ENCODE measurements at regions not wholly inside any gene's neighbourhood (a gene's known extent, or its start where the extent isn't known, plus 50 kb on each side); places are given as distances from the start of the nearest gene placed in this dataset.

- Histone ChIP-seq H3K9me2 (replicated peaks; ENCODE audit: insufficient read depth) (no peaks in the 10 kb centered on the region), H3K79me2 (no peaks in the 10 kb centered on the region), H3K9me3 (ENCODE audit: low read depth) (no peaks in the 10 kb centered on the region), H3K27ac (no peak overlapping the region), H3K27me3 (no peaks in the 10 kb centered on the region), H3K4me1 (ENCODE audit: insufficient read depth) (peaks cover 7% of the 10 kb centered on the region), H4K20me1 (ENCODE audit: insufficient read depth, poor library complexity, severe bottlenecking) (no peaks in the 10 kb centered on the region), H3K36me3 (replicated peaks; ENCODE audit: insufficient read depth, low read depth) (no peaks in the 10 kb centered on the region), H3K4me3 (no peak overlapping the region), H2AFZ (no peak overlapping the region), H3K4me2 (no peak overlapping the region)
- TF ChIP-seq EZH2phosphoT487 (IDR thresholded peaks at IDR 0.05; ENCODE audit: low read depth, severe bottlenecking, unreplicated experiment) = no peak
- TF ChIP-seq, protein P1, sequence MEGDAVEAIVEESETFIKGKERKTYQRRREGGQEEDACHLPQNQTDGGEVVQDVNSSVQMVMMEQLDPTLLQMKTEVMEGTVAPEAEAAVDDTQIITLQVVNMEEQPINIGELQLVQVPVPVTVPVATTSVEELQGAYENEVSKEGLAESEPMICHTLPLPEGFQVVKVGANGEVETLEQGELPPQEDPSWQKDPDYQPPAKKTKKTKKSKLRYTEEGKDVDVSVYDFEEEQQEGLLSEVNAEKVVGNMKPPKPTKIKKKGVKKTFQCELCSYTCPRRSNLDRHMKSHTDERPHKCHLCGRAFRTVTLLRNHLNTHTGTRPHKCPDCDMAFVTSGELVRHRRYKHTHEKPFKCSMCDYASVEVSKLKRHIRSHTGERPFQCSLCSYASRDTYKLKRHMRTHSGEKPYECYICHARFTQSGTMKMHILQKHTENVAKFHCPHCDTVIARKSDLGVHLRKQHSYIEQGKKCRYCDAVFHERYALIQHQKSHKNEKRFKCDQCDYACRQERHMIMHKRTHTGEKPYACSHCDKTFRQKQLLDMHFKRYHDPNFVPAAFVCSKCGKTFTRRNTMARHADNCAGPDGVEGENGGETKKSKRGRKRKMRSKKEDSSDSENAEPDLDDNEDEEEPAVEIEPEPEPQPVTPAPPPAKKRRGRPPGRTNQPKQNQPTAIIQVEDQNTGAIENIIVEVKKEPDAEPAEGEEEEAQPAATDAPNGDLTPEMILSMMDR (IDR thresholded peaks at IDR 0.05; ENCODE audit: poor library complexity) = no peak
- no peak for DNase-seq (ENCODE audit: low spot score)
Measured at GRCh38 chr2:198596985-198597384, 792.6 kb downstream of the PLCL1 start.

DNA sequence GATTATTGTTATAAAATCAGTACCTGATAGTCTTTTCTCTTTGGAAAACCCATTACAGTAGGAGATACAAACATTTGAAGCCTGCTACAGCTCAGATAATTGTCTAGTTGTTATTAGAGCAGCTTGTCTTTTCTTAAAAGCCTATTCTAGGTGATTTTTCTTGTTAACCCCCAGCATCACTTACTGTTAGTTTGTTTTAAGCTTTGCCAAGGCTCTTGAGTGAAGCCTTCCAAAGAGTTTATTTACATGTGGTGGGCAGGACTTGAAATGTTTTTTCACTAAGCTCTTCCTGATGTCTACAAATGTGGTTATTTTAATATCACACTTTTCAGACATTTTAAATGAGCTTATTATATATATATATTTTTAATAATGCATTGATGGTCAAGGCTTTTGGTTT is 791.3 kb downstream of the PLCL1 start:
- Histone ChIP-seq H3K9me3 (ENCODE audit: low read depth) (no peaks in the 10 kb centered on the region), H3K27me3 (no peaks in the 10 kb centered on the region), H3K27ac (no peak overlapping the region), H3K36me3 (replicated peaks; ENCODE audit: insufficient read depth, low read depth) (no peaks in the 10 kb centered on the region), H3K4me2 (no peak overlapping the region), H2AFZ (no peak overlapping the region), H3K9me2 (replicated peaks; ENCODE audit: insufficient read depth) (no peaks in the 10 kb centered on the region), H4K20me1 (ENCODE audit: insufficient read depth, poor library complexity, severe bottlenecking) (no peaks in the 10 kb centered on the region), H3K4me1 (ENCODE audit: insufficient read depth) (peaks cover 7% of the 10 kb centered on the region), H3K79me2 (no peaks in the 10 kb centered on the region), H3K4me3 (no peak overlapping the region)
- DNase-seq (ENCODE audit: low spot score) = no peak
- TF ChIP-seq EZH2 (IDR thresholded peaks at IDR 0.05; ENCODE audit: borderline replicate concordance) (no peak), EZH2phosphoT487 (IDR thresholded peaks at IDR 0.05; ENCODE audit: low read depth, severe bottlenecking, unreplicated experiment) (no peak)
- TF ChIP-seq, protein P1 (IDR thresholded peaks at IDR 0.05; ENCODE audit: poor library complexity) = no peak

DNA sequence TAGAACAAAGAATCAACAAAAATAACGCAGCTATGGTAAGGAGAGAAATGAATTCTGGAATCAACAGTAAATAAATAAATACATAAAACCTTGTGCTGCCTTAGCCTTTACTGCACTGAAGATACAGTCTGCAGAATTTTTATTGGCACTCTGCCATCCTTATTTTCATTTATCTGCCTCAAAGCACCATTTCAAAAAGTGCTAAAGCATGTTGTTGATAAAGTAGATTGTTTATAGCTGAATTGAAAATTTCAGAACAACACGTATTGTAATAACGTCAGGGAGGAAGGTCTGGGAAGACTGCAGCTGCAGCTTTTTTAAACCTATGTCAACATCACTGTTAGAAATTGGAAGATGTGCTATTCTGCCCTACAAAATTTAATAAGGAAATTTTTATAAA is 787.2 kb downstream of the PLCL1 start:
- no peak for DNase-seq (ENCODE audit: low spot score)
- Histone ChIP-seq H3K27ac (no peak overlapping the region), H3K9me3 (ENCODE audit: low read depth) (no peaks in the 10 kb centered on the region), H4K20me1 (ENCODE audit: insufficient read depth, poor library complexity, severe bottlenecking) (no peaks in the 10 kb centered on the region), H3K79me2 (no peaks in the 10 kb centered on the region), H3K9me2 (replicated peaks; ENCODE audit: insufficient read depth) (no peaks in the 10 kb centered on the region), H3K27me3 (no peaks in the 10 kb centered on the region), H3K4me2 (no peak overlapping the region), H3K36me3 (replicated peaks; ENCODE audit: insufficient read depth, low read depth) (no peaks in the 10 kb centered on the region), H3K4me1 (ENCODE audit: insufficient read depth) (peaks cover 5% of the 10 kb centered on the region), H3K4me3 (no peak overlapping the region), H2AFZ (no peak overlapping the region)
- 62% methylated on average over 3 of the region's 3 CpGs for WGBS (ENCODE audit: low lambda C conversion rate, missing lambda C conversion rate)
- TF ChIP-seq EZH2phosphoT487 (IDR thresholded peaks at IDR 0.05; ENCODE audit: low read depth, severe bottlenecking, unreplicated experiment) = no peak
- TF ChIP-seq, protein P1 (IDR thresholded peaks at IDR 0.05; ENCODE audit: poor library complexity) = no peak
- TF ChIP-seq EZH2 (IDR thresholded peaks at IDR 0.05; ENCODE audit: borderline replicate concordance) = no peak

- Histone ChIP-seq H3K9me3 (ENCODE audit: low read depth) (no peaks in the 10 kb centered on the region), H4K20me1 (ENCODE audit: insufficient read depth, poor library complexity, severe bottlenecking) (no peaks in the 10 kb centered on the region), H3K27ac (no peak overlapping the region), H2AFZ (no peak overlapping the region), H3K79me2 (no peaks in the 10 kb centered on the region), H3K4me3 (no peak overlapping the region), H3K27me3 (no peaks in the 10 kb centered on the region), H3K4me1 (ENCODE audit: insufficient read depth) (no peaks in the 10 kb centered on the region), H3K36me3 (replicated peaks; ENCODE audit: insufficient read depth, low read depth) (no peaks in the 10 kb centered on the region), H3K9me2 (replicated peaks; ENCODE audit: insufficient read depth) (no peaks in the 10 kb centered on the region), H3K4me2 (no peak overlapping the region)
- WGBS (ENCODE audit: low lambda C conversion rate, missing lambda C conversion rate) = 74% methylated on average over 7 of the region's 7 CpGs
- no peak for DNase-seq (ENCODE audit: low spot score)
- TF ChIP-seq, protein P1 (IDR thresholded peaks at IDR 0.05; ENCODE audit: poor library complexity) = no peak
- no peak for TF ChIP-seq EZH2phosphoT487 (IDR thresholded peaks at IDR 0.05; ENCODE audit: low read depth, severe bottlenecking, unreplicated experiment)
- no peak for TF ChIP-seq EZH2 (IDR thresholded peaks at IDR 0.05; ENCODE audit: borderline replicate concordance)
Measured at GRCh38 chr2:198587741-198588140, 783.3 kb downstream of the PLCL1 start.

Measured in hepatocyte (in vitro differentiated cells).